Hematopoietic multipotent progenitor cell treated with erythropoietin and hydrocortisone succinate and interleukin-3 and kit ligand, for 6 days (in vitro differentiated cells): ENCODE measurements at regions not wholly inside any gene's neighbourhood (a gene's known extent, or its start where the extent isn't known, plus 50 kb on each side); places are given as distances from the start of the nearest gene placed in this dataset.
A peak's percentile ranks its signal among the peaks of the same experiment; 100 is the strongest.
"Not testable (repeated sequence)": the region's sequence is repeated elsewhere in the genome, so short reads cannot be mapped to it uniquely, and the experiment has no call there.

Experiments used
- DNase-seq: peaks from one replicate; pipeline ENCODE4 v3.0.0-alpha.2; 2015

GRCh38 chr20:46785958-46786357 lies 76.5 kb downstream of the SLC2A10 start:
- DNase-seq: no peak

GRCh38 chr20:46786566-46786965 lies 77.1 kb downstream of the SLC2A10 start:
- DNase-seq: no peak

- DNase-seq: no peak
Observed at GRCh38 chr20:46787991-46788762, 78.7 kb downstream of the SLC2A10 start.

- not testable (repeated sequence) for DNase-seq
Observed at GRCh38 chr20:46788763-46789091, 79.3 kb downstream of the SLC2A10 start.

GRCh38 chr20:46789339-46790028 lies 80.0 kb downstream of the SLC2A10 start:
- DNase-seq: no peak

GRCh38 chr20:46791722-46792416 lies 82.4 kb downstream of the SLC2A10 start:
- DNase-seq: no peak

- DNase-seq: no peak
Observed at GRCh38 chr20:46797206-46797605, 87.8 kb downstream of the SLC2A10 start.

GRCh38 chr20:46798430-46798829 lies 89.0 kb downstream of the SLC2A10 start:
- DNase-seq: no peak

- no peak for DNase-seq
Observed at GRCh38 chr20:46799781-46800408, 90.4 kb downstream of the SLC2A10 start.

- no peak for DNase-seq
Observed at GRCh38 chr20:46800409-46800804, 91.0 kb downstream of the SLC2A10 start.

GRCh38 chr20:46801003-46801702 lies 91.7 kb downstream of the SLC2A10 start:
- no peak for DNase-seq

GRCh38 chr20:46802722-46803121 lies 91.9 kb upstream of the EYA2 start:
- no peak for DNase-seq

- DNase-seq: peak; percentile 9
Observed at GRCh38 chr20:46803123-46804020, 91.3 kb upstream of the EYA2 start.

- DNase-seq: no peak
Observed at GRCh38 chr20:46804126-46804525, 90.5 kb upstream of the EYA2 start.

GRCh38 chr20:46805836-46806235 lies 88.8 kb upstream of the EYA2 start:
- DNase-seq: no peak

GRCh38 chr20:46807998-46808397 lies 86.6 kb upstream of the EYA2 start:
- DNase-seq: no peak

- DNase-seq: no peak
Observed at GRCh38 chr20:46808565-46808964, 86.1 kb upstream of the EYA2 start.

GRCh38 chr20:46809706-46810360 lies 84.8 kb upstream of the EYA2 start:
- DNase-seq: no peak

GRCh38 chr20:46810448-46811223 lies 84.0 kb upstream of the EYA2 start:
- DNase-seq: no peak
